ENCODE measurements at regions not wholly inside any gene's neighbourhood (a gene's known extent, or its start where the extent isn't known, plus 50 kb on each side); places are given as distances from the start of the nearest gene placed in this dataset.

- DNase-seq (ENCODE audit: low spot score), result no peak
Observed at GRCh38 chr9:7394002-7394774, 405.4 kb downstream of the DMAC1 start.

DNA sequence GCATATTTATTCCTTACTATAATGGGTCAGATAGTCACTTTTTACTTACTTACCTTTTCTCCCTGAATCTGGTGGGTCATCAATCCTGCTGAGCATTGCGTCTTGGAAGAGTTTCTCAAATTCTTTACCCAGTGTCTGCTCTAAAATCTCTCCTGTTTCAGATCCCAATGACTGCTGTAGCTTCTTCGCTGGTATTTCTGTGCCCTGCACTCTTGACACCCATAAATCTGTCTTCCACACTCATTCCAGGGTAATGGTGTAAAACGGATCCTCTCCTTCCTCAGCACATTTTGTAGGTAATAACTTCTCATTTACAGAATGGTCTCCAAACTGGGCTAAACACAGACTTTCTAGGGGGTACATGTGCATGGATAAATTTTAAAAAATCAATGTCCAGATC, 407.4 kb downstream of the DMAC1 start:
- no peak for DNase-seq (ENCODE audit: low spot score)

DNA sequence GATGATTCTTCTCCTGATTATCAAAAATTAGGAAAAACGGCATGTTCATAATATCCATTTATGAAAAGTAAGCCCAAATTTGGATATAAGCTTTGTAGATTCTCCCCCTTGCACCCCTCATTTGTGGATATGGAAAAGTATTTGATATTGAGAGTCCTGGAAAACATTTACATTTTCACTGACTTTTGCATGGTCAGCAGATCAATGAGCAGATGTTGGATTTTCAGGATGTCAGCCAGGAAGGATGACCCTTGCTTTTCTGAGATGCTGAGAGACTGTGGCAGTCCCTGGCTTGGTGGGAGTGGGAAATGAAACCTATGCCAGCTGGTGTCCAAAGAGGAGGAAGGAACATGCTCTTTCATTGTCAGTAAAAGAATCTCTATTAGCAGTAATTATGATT, 410.8 kb downstream of the DMAC1 start:
- no peak for DNase-seq (ENCODE audit: low spot score)

DNA sequence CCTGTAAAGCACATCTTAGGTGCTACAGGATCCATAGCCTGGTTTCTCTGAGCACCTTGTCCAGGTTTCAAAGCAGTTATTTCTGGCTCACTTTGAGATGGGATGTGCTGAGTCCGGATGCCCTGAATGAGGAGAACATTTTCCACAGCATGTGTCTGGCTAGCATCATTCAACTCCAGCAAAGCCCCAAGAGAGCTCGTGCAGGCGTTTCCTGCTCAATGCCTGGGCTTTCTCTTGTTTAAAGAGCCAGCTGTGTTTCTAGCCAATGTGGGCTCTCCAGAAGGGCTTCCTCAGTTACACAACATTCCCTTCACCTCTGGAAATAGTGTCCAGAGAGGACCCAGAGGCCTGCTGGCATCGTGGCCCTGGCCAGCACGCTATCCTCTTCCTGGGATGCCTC, 411.7 kb downstream of the DMAC1 start:
- no peak for DNase-seq (ENCODE audit: low spot score)

GRCh38 chr9:7382304-7382703, 417.3 kb downstream of the DMAC1 start:
- no peak for DNase-seq (ENCODE audit: low spot score)

- DNase-seq (ENCODE audit: low spot score), result no peak
Observed at GRCh38 chr9:7377489-7377888, 422.1 kb downstream of the DMAC1 start.

DNA sequence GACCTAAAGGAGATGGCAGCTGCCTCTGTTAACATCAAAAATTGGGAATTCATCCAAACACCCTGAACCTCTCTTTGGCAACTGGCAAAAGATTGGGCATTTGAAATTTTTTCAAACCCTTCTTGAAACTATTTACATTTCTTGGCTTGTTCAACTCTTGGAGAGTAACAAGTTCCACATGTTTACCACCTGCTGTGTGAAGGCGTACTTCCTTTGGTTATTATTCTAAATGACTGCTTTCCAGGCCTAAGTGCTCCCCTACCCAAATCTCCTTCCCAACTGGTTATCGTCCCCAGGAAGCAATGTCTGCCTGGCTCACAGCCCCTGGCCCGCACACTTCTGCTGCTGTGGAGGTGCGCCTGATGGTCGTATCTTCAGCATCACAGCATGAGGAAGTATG, 422.7 kb downstream of the DMAC1 start:
- DNase-seq (ENCODE audit: low spot score), result no peak

DNA sequence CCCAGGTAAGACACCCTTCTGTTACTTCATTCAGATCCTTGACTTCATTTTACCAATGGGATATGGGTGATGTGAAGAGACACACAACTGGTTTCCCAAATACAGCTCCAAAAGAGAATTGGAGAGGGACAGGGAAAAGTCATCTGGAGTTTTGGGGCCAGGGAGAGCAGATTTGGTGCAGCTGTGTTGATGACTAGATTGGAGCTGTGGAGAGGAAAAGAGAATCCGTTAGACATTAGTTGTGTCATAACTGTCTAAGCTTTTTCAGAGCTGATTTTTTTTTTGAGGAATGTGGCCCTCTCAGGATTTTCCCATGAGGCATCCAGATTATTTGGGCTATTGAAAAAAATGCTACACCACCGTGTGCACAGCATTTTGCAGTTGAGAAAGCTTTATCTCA, 423.4 kb downstream of the DMAC1 start:
- no peak for DNase-seq (ENCODE audit: low spot score)

DNA sequence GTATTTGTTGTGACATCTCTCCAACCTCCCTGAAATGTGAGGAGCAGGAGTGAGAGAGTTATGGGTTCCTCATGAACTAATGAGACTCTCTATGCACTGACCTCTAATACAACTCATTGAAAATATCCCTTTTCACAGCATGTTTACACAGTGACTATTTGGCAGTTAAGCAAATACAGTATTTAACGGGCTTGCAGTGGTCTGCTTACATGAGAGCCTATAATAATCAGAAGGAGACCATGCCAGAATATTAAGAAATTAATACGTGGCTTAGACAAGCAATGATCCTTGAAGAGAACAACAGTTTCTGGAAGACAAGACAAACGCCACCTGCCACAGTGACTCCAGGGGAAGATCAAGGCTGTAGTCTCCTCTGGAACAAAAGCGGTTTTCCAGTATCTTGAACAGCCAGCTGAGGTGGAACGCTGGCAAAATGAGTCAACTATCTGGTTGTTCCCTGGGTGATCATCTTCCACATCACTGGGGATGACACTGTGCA, 424.5 kb downstream of the DMAC1 start:
- DNase-seq (ENCODE audit: low spot score), result no peak

DNA sequence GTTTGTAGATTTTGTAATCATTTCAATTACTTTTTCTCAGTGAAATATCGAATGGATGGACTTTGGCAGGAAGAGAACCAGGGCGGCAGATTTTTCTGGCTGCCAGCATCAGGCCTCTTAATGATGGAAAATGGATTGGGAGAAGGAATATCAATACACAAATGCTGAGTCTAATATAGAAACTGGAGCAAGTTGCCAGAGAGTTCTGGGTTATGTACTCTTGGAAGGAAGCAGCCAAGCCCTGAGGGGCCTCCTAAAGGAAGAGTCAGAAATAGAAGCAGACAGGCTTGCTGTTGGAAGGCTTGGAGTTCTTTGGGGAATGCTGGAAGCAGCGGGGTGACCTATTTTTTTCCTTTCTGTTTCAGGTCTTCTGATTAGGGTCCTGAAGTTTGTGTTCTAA, 428.6 kb downstream of the DMAC1 start:
- DNase-seq (ENCODE audit: low spot score), result no peak

- no peak for DNase-seq (ENCODE audit: low spot score)
Observed at GRCh38 chr9:7370381-7370780, 429.2 kb downstream of the DMAC1 start.

DNA sequence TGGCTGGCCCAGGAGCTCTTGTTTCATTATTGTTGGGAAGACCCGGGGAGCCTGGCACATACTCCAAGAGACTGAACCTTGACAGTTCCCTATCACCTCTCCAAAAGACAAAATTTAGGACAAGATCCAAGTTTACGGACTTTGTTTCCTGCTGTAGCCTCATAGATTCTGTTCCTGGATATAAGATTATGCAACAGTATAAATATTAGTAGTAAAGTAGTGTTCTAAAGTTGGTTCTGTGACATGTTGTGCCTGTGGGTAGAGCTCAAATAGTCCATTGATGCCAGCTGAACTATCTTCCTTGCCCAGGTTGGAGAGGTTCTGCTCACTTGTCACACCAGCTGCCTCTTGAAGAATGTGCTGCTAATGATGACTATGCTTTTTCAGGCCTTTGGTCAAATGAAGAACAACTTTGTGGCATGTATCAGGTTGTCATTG, 430.2 kb downstream of the DMAC1 start:
- no peak for DNase-seq (ENCODE audit: low spot score)

DNA sequence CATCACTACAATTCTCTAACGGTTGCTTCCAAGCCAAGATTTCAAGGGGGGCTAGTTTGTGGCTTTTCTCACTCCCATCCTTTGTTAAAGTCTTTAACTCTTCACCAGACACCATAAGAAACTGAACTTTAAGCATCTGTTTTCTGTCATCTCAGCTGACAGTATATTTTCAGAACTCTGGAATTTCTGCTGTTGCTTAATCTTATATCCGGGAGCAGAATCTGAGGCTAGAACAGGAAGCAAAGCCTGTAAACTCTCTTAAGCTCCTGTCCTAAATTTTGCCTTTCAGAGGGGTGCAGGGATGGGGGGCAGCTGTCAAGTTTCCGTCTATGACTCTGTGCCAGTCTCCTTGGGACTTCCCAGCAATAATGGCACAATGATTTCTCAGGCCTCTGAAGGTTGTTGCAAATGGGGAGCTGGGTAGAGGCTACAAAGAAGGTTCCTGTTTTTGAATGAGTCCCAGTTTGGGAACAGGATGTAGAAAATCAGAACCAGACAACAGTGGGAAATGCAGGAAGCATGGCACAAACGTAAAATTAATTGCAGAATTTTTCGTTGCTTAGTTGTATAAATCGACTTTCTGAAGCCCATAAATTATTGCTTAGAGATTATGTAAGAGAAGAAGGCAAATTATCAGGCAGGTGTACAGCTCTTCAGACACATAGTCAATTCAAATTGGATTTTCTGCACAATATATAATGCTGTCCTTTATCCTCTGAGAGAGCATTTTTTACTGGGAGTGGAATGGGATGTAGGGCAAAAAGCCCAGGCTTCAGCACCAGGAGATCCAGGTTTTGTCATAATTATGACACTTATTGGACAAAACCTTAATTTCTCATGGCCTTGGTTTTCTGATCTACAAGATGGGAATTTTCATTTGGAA, 430.9 kb downstream of the DMAC1 start:
- no peak for DNase-seq (ENCODE audit: low spot score)

GRCh38 chr9:7367726-7368125, 431.9 kb downstream of the DMAC1 start:
- DNase-seq (ENCODE audit: low spot score), result no peak

GRCh38 chr9:7366121-7366520, 433.5 kb downstream of the DMAC1 start:
- DNase-seq (ENCODE audit: low spot score), result no peak

DNA sequence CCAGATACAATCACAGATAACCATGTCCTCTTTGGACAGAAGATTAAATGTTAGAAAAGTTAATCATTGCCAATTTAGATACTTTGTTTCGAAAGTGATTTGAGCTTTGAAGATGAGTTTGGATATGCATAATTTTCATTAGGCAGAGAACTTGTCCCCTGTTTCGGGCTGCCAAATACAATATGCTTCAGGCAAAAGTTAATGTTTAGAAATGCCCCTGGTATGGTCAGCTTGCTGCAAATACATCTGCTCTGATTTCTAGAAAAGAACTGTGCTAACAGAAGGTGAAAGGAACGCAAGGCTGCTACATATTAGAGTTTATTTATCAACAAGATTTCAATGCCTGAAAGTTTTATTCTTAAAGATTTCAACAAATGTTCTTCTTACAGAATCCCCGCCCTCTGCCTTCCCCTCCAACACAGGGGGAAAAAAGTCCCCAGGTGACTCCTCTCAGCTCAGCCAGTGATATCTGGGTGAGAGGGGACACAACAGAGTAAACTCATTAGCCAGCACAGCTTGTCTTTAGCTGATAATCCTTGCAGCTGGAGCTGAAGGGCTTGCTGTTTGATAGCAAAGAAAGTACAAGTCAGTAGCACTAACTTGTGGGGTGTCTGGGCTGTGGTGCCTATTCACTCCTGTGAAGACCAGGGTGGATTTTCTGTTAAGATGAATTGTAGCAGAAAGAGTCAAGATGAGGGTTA, 435.7 kb downstream of the DMAC1 start:
- DNase-seq (ENCODE audit: low spot score), result peak; percentile 38

- no peak for DNase-seq (ENCODE audit: low spot score)
Observed at GRCh38 chr9:7360513-7360912, 439.1 kb downstream of the DMAC1 start.

DNA sequence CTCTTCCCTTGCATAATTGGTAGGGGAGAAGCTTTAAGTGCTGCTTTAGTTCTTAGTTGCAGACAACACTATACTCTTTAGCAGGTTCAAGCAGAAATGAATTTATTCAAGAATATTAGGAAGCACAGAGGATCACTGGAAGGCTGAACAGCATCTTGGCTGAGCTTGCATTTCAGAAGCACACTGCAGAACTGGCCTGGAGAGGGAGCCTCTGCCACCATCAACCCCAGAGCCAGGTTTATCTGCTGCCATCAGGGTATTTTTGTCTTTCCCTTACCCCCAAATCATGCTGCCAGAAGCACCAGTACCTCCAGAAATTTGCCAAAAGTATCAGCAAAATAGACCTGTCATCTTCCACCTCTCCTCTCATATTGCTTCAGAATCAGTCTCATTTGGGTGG, 440.7 kb downstream of the DMAC1 start:
- no peak for DNase-seq (ENCODE audit: low spot score)

DNA sequence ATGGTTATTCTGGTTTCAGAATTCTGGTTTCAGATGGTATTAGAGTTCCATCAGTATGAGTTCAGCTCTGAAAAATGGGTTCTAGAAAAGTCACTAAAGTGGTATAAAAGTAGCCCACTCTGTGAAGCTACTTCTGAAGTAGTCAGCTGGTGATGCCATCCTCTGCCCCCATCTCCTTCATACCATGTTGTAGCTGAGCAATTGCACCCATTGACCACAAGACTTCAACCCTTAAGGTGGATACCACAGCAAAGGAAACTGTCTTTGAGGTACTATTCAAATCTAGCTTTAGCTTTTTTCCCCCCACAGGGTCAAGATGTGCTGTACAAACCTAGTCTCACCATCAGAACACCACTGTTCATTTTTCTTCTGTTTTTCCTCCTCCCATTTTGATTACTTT, 444.9 kb downstream of the DMAC1 start:
- DNase-seq (ENCODE audit: low spot score), result no peak

DNA sequence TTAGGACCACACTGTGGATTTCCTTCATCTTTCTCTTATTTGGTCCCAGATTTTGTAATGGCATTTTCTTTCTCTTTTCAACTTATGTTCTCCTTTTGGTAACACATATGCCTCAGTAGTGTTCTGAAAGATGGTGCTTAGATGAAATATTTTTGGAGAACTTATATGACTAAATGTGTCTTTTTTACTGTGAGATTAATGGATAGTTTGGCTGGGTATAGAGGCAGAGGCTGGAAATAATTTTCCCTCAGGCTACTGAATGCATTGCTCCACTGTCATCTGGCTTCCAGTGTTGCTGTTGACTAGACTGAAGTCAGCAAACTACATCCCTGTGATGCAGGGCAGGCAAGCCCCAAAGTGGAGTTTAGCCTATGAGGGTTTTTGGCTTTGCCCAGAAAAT, 450.9 kb downstream of the DMAC1 start:
- no peak for DNase-seq (ENCODE audit: low spot score)

DNA sequence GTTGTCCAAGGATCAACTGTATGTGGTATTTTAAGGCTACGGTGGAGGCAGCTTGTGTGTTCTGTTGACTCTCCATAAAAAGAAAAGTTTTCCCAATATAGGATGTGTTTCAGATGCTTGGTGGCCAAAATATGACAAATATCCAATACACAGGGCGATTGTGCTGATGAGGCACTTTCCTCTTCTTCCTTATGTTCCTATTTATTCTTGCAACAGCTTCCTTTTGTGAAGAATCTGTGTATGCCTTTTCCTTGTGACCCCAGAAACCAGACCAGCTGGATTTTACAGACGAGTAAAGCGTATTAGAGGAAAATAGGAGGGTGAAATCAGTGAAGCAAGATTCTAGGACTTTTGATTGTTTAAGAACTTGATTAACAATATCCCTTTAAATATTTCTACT, 452.0 kb downstream of the DMAC1 start:
- no peak for DNase-seq (ENCODE audit: low spot score)

- DNase-seq (ENCODE audit: low spot score), result no peak
Observed at GRCh38 chr9:7346144-7346543, 453.4 kb downstream of the DMAC1 start.

DNA sequence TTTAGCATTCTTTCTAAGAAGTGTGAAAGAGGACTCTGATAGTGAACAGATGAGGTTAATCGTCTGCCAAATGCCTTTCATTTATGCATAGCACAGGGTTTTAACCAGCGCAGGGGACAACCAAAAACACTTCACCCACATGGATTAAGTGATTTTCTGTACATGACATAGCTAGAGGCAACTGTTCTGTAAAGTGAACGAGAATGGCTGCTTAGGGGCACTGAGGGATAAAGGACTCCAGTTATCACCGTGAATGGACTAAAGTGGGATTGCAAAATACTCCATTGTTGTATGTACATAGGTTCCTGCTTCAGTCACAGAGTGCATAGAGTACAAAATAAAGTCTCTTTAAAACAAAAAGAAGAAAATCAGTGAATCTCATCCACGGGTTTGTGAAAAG, 456.8 kb downstream of the DMAC1 start:
- no peak for DNase-seq (ENCODE audit: low spot score)

Data from D341Med (cell line).